Stimulated activated naive CD8-positive, alpha-beta T cell treated with anti-CD3 and anti-CD28 coated beads, Interleukin-15, amount 100 ng/mL, for 72 hours (primary cell): ENCODE measurements at regions not wholly inside any gene's neighbourhood (a gene's known extent, or its start where the extent isn't known, plus 50 kb on each side); places are given as distances from the start of the nearest gene placed in this dataset.

ENCODE experiments used
- ATAC-seq: fragments of 150-1000 bp; cut with Tn5 transposase; 2 replicates; pipeline ENCODE4 v1.10.0; 2021; ENCODE audit warnings: mild to moderate bottlenecking, moderate library complexity
- DNase-seq, 2 donors: peaks; one replicate each; pipeline ENCODE4 v3.0.0; 2021 to 2022
- H3K27ac Mint-ChIP-seq, 2 donors: one replicate each; pipeline ENCODE4 v1.8.0; 2022; ENCODE audit warnings: mild to moderate bottlenecking in 2 of 2, mixed read lengths in 2 of 2, moderate library complexity in 2 of 2
- H3K27me3 Mint-ChIP-seq: one replicate; pipeline ENCODE4 v1.8.0; 2022; ENCODE audit warnings: mixed read lengths
- H3K4me1 Mint-ChIP-seq: one replicate; pipeline ENCODE4 v1.8.0; 2022; ENCODE audit warnings: mild to moderate bottlenecking, mixed read lengths
- H3K4me3 Mint-ChIP-seq, 2 donors: one replicate each; pipeline ENCODE4 v1.8.0; 2022; ENCODE audit warnings: mild to moderate bottlenecking in 2 of 2, mixed read lengths in 2 of 2, moderate library complexity in 1 of 2
- H3K9me3 Mint-ChIP-seq, 2 donors: one replicate each; pipeline ENCODE4 v1.8.0; 2022; ENCODE audit warnings: mixed read lengths in 2 of 2

DNA sequence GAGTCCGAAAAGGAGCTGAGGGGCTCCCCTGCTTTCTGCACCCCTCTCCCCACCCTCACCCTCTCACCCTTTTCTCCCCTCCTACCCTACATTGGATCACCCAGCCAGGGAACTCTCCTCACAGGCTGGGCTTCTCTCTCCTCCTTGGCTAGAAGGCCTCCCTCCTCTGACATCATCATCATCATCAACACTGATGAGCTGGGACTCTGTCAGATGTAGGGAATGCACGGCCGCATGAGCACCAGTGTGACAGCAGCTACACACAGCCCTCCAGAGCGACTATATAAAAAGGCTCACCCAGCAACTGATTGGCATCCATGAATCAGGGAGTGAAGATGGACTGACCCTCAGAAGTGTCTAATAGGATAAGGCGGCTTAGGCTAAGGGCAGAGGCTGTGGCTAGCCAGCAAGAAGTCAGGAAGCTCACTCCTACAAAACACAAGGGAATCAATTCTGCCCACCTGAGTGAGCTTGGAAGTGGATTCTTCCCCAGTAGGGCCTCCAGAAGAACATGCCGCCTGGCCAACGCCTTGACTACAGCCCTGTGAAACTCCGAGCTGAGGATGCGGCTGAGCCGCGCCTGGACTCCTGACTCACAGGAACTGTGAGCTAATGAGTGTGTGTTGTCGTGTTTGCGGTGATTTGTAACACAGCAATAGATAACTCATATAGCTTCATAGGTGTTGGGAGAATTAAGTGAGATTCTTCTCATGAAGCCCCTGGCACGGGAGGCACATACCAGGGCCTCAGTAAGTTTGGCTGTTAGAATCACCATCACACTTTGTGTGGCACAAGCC is 147.6 kb downstream of the FAM43A start:
- ATAC-seq (no peak), DNase-seq (no peak)
- no peaks in the 10 kb centered on the region for H3K27me3 Mint-ChIP-seq
- H3K4me1 Mint-ChIP-seq = no peaks in the 10 kb centered on the region
- no peak overlapping the region for H3K27ac Mint-ChIP-seq
- H3K9me3 Mint-ChIP-seq = no peaks in the 10 kb centered on the region
- H3K4me3 Mint-ChIP-seq = no peak overlapping the region

DNA sequence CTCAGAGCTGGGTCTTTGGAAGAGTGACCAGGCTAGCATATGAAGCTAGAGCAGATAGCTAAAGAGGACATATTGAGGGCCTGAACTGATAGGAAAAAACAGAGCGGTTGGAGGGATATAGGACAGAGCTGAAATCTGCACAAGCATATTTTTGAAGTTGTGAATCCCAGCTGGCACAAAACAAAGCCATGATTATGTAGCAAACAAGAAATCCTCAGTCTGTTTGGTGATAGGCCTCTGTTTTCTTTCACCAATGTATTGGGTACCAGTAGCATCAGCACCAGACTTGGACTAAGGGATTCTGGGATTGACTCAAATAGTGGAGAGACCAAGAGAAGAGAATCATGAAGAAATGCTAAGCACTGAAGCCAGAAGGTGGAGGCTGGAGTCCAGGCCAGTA is 151.0 kb downstream of the FAM43A start:
- DNase-seq = no peak
- Mint-ChIP-seq H3K27ac (no peak overlapping the region), H3K27me3 (no peaks in the 10 kb centered on the region), H3K9me3 (no peaks in the 10 kb centered on the region), H3K4me1 (no peaks in the 10 kb centered on the region), H3K4me3 (no peak overlapping the region)
- no peak for ATAC-seq

DNA sequence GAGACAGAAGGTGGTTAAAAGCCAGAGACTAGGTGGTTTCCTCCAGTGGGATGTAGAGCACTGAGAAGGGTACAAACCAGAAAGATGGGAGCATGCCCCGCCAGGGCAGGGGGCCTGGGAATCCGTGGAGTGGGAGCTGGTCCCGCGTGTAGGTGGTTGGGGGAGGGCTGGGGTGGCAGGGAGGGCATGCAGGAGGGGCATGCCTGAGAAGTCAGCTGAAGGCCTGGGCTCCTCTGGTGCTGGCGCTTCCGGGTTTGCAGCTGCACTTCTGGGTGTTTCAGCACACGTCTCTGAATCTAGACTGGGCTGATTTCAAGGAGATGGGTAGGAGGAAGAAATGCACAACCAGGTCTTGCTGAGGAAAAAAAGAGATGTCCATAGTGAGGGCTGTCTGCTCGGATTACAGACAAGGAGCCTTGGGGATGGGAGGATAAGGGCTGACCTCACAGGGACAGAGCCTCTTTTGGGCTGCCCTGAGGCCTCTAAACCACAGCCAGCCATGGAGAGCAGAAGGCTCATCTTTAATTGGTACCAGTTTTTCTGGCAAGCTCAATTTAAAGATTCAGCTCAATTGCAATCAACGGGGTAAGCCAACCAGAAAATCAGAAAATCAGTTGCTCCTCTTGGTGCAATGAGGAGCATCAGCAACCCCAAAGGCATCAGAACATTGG is 151.9 kb downstream of the FAM43A start:
- H3K9me3 Mint-ChIP-seq = no peaks in the 10 kb centered on the region
- DNase-seq (no peak), ATAC-seq (no peak)
- peak overlapping the region in 1 of 2 donors; percentile 23 for H3K27ac Mint-ChIP-seq
- no peaks in the 10 kb centered on the region for H3K27me3 Mint-ChIP-seq
- H3K4me1 Mint-ChIP-seq = no peaks in the 10 kb centered on the region
- H3K4me3 Mint-ChIP-seq = no peak overlapping the region

DNA sequence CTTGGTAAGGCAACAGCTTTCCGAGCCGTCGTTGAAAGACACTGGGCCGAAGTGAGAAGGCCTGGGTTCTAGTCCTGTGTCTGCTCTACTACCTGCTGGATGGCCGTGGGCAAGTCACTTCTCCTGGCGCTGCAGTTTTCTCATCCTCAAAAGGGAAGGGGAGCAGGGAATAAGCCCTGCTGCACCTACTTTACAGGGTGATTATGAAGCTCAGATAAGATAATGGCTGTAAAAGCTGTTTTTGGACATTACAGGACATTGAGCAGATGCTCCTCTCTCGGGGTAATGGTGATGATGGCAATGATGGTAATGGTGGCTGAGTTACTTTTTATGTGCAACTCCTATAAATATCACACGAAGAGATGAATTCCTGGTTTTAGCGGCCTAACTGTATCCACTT is 152.6 kb downstream of the FAM43A start:
- no peak overlapping the region for H3K4me3 Mint-ChIP-seq

DNA sequence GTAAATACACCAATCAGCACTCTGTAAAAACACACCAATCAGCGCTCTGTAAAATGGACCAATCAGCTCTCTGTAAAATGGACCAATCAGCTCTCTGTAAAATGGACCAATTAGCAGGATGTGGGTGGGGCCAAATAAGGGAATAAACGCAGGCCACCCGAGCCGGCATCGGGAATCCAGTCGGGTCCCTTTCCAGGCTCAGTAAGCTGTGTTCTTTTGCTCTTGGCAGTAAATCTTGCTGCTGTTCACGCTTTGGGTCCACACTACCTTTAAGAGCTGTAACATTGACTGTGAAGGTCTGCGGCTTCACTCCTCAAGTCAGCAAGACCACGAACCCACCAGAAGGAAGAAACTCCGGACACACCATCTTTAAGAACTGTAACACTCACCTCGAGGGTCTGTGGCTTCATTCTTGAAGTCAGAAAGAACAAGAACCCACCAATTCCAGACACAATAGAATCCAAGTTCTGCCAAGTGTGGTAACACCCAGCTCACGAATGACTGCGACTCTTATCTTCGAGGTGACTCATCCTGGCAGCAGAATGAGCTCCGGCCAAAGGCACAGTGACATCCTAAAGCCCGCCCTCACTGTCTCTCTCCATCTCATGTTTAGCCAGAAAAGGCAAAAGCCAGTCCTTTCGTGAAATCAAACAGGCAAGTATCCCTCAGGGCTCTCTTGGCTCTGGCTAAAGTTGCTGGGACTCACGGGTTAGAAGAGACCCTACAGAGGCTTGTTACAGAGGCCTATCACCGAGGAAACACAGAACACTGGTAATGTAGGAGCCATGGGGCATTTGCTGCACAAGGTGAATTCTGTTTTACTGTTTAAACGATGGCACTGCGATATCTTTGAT is 155.2 kb downstream of the FAM43A start:
- DNase-seq = no peak
- ATAC-seq = no peak
- no peaks in the 10 kb centered on the region for H3K9me3 Mint-ChIP-seq
- no peak overlapping the region for H3K4me3 Mint-ChIP-seq
- no peaks in the 10 kb centered on the region for H3K4me1 Mint-ChIP-seq
- H3K27me3 Mint-ChIP-seq = no peaks in the 10 kb centered on the region
- no peak overlapping the region for H3K27ac Mint-ChIP-seq

More for the DNA sequence above, 152.6 kb downstream of the FAM43A start:
- H3K4me1 Mint-ChIP-seq = no peaks in the 10 kb centered on the region
- no peaks in the 10 kb centered on the region for H3K27me3 Mint-ChIP-seq
- no peaks in the 10 kb centered on the region for H3K9me3 Mint-ChIP-seq
- no peak for ATAC-seq
- no peak overlapping the region for H3K27ac Mint-ChIP-seq
- no peak for DNase-seq

DNA sequence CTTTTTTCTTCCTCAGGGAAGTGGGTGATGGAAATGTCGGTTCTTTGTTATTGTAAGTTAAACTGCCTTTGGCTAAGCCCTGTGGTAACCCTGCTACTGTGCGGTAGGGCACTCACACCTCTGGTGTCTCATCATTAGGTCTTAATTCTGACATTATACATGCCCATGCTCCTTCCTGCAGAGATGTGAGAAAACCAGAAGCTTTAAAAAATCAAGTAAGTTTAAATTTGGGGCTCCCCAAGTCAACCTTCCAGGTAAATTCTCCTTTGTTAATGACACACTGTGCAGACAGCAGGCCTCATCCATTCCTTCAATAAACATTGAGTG is 155.8 kb downstream of the FAM43A start:
- Mint-ChIP-seq H3K4me3 (no peak overlapping the region), H3K4me1 (no peaks in the 10 kb centered on the region), H3K27ac (no peak overlapping the region), H3K9me3 (no peaks in the 10 kb centered on the region), H3K27me3 (no peaks in the 10 kb centered on the region)
- no peak for DNase-seq
- no peak for ATAC-seq

- DNase-seq = no peak
- H3K4me1 Mint-ChIP-seq = no peaks in the 10 kb centered on the region
- H3K27me3 Mint-ChIP-seq = no peaks in the 10 kb centered on the region
- H3K27ac Mint-ChIP-seq = no peak overlapping the region
- no peak overlapping the region for H3K4me3 Mint-ChIP-seq
- H3K9me3 Mint-ChIP-seq = no peaks in the 10 kb centered on the region
- ATAC-seq = no peak
These were observed 157.9 kb downstream of the FAM43A start for GRCh38 chr3:194843556-194843955.

DNA sequence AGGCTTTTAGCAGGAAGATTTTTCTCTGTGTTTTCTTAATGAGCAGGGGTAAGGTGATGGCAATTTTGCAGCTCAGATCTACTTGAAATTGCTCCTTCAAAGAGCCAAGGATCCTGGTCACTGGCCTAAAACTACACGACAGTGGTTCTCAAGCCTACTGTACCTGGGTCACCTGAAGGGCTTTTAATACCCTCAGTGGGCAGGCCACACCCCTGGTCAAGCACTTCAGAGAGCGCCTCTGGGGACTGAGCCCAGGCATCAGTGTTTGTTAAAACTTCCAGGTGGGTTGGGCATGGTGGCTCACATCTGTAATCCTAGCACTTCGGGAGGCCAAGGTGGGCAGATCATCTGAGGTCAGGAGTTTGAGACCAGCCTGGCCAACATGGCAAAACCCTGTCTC is 158.4 kb downstream of the FAM43A start:
- H3K27ac Mint-ChIP-seq = no peak overlapping the region
- ATAC-seq (no peak), DNase-seq (no peak)
- H3K9me3 Mint-ChIP-seq = no peaks in the 10 kb centered on the region
- H3K4me3 Mint-ChIP-seq = no peak overlapping the region
- no peaks in the 10 kb centered on the region for H3K27me3 Mint-ChIP-seq
- no peaks in the 10 kb centered on the region for H3K4me1 Mint-ChIP-seq

DNA sequence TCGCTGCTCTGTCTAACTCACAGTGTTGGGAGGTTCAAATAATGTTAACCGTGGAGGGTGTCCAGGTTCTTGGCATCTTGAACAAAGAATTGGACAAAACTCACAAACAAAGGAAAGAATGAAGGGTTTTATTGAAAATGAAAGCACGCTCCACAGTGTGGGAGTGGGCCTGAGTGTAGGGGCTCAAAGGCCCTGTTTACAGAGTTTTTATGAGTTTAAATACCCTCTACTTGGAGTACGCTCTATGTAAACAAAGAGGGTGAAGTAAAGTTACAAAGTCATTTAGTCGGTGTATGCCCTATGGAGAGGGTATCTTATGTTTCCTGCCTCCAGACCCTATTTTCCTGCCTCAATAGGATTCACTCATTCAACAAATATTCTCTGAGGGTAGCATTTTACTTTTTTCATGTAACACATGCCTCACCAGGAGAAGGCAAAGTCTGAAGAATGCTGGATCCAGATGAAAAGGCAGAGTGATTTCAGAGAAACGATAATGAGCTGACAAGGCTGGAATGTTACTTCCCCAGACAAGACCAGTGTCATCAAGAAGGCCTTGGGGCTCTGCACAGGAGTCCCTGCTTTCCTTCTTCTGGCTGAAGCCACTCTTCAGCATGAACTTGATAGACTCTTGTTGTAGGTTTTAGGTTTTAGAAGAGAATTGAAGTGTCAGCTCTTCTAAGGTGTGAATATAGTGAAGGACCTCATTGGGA is 163.6 kb downstream of the FAM43A start:
- H3K9me3 Mint-ChIP-seq = no peaks in the 10 kb centered on the region
- H3K4me1 Mint-ChIP-seq = no peaks in the 10 kb centered on the region
- peaks cover 8% of the 10 kb centered on the region for H3K27me3 Mint-ChIP-seq
- DNase-seq (no peak), ATAC-seq (no peak)
- H3K27ac Mint-ChIP-seq = no peak overlapping the region
- no peak overlapping the region for H3K4me3 Mint-ChIP-seq

- Mint-ChIP-seq H3K27me3 (peaks cover 8% of the 10 kb centered on the region), H3K9me3 (no peaks in the 10 kb centered on the region), H3K27ac (peak overlapping the region in 1 of 2 donors; percentile 62), H3K4me1 (no peaks in the 10 kb centered on the region), H3K4me3 (no peak overlapping the region)
- no peak for DNase-seq
- ATAC-seq = no peak
These were observed 165.6 kb downstream of the FAM43A start for GRCh38 chr3:194851254-194851653.

DNA sequence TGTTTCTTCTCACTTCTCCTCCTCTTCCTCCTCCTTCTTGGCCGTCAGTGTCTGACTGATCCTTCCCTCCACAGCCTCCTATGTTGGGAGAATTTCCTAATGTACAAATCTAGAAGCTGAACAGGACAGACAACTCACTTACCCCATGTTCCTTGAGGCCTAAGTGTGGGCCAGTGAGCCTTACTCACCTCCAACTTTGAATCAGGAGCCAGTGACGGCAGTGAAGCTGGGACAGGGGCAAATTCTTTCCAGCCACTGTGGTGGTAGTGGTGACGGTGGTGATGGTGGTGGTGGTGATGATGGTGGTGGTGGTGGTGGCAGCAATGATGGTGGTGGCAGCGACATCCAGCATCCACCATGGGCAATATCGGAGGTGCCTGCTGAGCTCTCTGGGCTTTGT is 166.3 kb downstream of the FAM43A start:
- no peak overlapping the region for H3K4me3 Mint-ChIP-seq
- H3K27ac Mint-ChIP-seq = no peak overlapping the region
- H3K9me3 Mint-ChIP-seq = no peaks in the 10 kb centered on the region
- no peaks in the 10 kb centered on the region for H3K4me1 Mint-ChIP-seq
- ATAC-seq (no peak), DNase-seq (no peak)
- H3K27me3 Mint-ChIP-seq = peaks cover 8% of the 10 kb centered on the region

- no peak overlapping the region for H3K27ac Mint-ChIP-seq
- DNase-seq = no peak
- no peaks in the 10 kb centered on the region for H3K9me3 Mint-ChIP-seq
- H3K4me3 Mint-ChIP-seq = no peak overlapping the region
- H3K27me3 Mint-ChIP-seq = peaks cover 8% of the 10 kb centered on the region
- no peak for ATAC-seq
- H3K4me1 Mint-ChIP-seq = no peaks in the 10 kb centered on the region
These were observed 166.7 kb downstream of the FAM43A start for GRCh38 chr3:194852345-194852744.

GRCh38 chr3:194852831-194853508 is 167.3 kb downstream of the FAM43A start:
- ATAC-seq = no peak
- Mint-ChIP-seq H3K9me3 (no peaks in the 10 kb centered on the region), H3K27me3 (peaks cover 8% of the 10 kb centered on the region), H3K27ac (no peak overlapping the region), H3K4me1 (no peaks in the 10 kb centered on the region), H3K4me3 (no peak overlapping the region)
- no peak for DNase-seq

GRCh38 chr3:194854206-194854605 is 168.5 kb downstream of the FAM43A start:
- Mint-ChIP-seq H3K27me3 (peaks cover 8% of the 10 kb centered on the region), H3K9me3 (no peaks in the 10 kb centered on the region), H3K27ac (no peak overlapping the region), H3K4me3 (no peak overlapping the region), H3K4me1 (no peaks in the 10 kb centered on the region)
- DNase-seq (no peak), ATAC-seq (no peak)
